Neural progenitor cell (in vitro differentiated cells): ENCODE measurements at regions not wholly inside any gene's neighbourhood (a gene's known extent, or its start where the extent isn't known, plus 50 kb on each side); places are given as distances from the start of the nearest gene placed in this dataset.

Experiments
- EZH2 ChIP-seq: fragments of 200-600 bp; sonication (generic); IDR thresholded peaks from 2 replicates; pipeline ENCODE4 v1.6.1; 2017; ENCODE audit warnings: antibody characterized with exemption, mild to moderate bottlenecking, moderate library complexity
- EZH2phosphoT487 ChIP-seq: fragments of 200-600 bp; sonication (generic); IDR thresholded peaks from 2 replicates; pipeline ENCODE4 v1.6.1; 2017; ENCODE audit warnings: antibody characterized with exemption
- TF ChIP-seq, protein P1 (sequence below): fragments of 200-600 bp; sonication (generic); IDR thresholded peaks from 2 replicates; pipeline ENCODE4 v1.5.1; 2017; ENCODE audit warnings: antibody characterized with exemption, mild to moderate bottlenecking

DNA sequence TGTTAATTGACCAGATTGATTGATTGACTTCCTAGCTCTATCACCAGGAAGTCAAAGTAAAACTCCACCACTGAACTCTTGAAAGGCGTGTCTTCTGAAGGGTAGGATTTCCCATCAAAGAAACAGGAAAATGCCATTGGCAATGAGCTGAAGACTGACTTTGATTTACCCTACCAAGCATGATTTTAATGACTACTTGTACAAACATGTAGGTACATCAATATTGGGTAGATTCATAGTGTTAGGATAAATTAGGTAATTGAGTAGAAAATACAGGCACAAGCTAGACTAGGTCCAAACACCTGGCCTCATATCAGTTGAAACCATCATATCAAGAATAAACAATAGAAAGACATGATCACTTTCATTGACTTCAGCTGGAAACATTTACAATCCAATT, 53.2 kb upstream of the ATXN3L start:
- TF ChIP-seq, protein P1, sequence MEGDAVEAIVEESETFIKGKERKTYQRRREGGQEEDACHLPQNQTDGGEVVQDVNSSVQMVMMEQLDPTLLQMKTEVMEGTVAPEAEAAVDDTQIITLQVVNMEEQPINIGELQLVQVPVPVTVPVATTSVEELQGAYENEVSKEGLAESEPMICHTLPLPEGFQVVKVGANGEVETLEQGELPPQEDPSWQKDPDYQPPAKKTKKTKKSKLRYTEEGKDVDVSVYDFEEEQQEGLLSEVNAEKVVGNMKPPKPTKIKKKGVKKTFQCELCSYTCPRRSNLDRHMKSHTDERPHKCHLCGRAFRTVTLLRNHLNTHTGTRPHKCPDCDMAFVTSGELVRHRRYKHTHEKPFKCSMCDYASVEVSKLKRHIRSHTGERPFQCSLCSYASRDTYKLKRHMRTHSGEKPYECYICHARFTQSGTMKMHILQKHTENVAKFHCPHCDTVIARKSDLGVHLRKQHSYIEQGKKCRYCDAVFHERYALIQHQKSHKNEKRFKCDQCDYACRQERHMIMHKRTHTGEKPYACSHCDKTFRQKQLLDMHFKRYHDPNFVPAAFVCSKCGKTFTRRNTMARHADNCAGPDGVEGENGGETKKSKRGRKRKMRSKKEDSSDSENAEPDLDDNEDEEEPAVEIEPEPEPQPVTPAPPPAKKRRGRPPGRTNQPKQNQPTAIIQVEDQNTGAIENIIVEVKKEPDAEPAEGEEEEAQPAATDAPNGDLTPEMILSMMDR: no peak
- TF ChIP-seq EZH2phosphoT487 (no peak), EZH2 (no peak)
